ENCODE measurements at regions not wholly inside any gene's neighbourhood (a gene's known extent, or its start where the extent isn't known, plus 50 kb on each side); places are given as distances from the start of the nearest gene placed in this dataset.

DNA sequence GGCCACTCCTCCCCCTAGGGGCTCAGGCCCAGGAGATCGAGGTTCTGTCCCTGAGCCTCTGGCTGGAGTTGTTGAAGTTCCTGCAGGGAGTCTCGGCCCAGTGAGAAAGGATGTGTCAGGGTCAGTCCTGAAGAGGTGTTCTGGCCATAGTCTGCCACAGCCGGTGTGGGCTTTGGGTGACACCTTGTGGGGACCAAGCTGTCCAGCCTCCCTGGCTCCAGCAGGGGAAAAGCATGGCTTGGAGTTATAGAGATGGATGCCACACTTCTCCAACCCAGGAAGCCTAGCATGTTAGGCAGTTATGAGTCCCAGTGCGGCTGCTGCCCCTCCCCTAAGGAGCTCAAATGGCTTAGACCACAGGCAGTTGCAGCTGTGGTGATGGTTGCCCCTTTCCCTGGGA lies 945.6 kb upstream of the GBE1 start:
- H3K4me2 ChIP-seq (ENCODE audit: insufficient read depth, low read length) = no peak overlapping the region
- no peak overlapping the region for H3K4me3 ChIP-seq
- intact Hi-C loops (cut with micrococcal nuclease) = no loop called here
- in situ Hi-C loops (cut with MboI) = no loop called here
- H3K4me1 ChIP-seq (replicated peaks in 1 of 2; ENCODE audit: control insufficient read depth in 2 of 2, insufficient read depth in 2 of 2, low read length in 2 of 2) = no peaks in the 10 kb centered on the region
- H2AFZ ChIP-seq (ENCODE audit: low read depth, low read length) = no peak overlapping the region
- FAIRE-seq = no peak
- ChIA-PET CTCF (ENCODE audit: low intra/inter-chr PET ratio) (no interaction called here), POLR2A (no interaction called here)
- no peaks in the 10 kb centered on the region for H3K36me3 ChIP-seq (ENCODE audit: control insufficient read depth, insufficient read depth, low read length)
- TF ChIP-seq ZNF507 (tag; conservative IDR thresholded peaks at IDR 0.05) (no peak), ATF1 (CRISPR knock-in tag; IDR thresholded peaks at IDR 0.05) (no peak), ATF1 (tag; IDR thresholded peaks at IDR 0.05) (no peak), ZBTB7A (IDR thresholded peaks at IDR 0.05; ENCODE audit: borderline replicate concordance, control insufficient read depth, low read depth, low read length) (no peak), ZNF778 (CRISPR knock-in tag; IDR thresholded peaks at IDR 0.05) (no peak), MAFF (IDR thresholded peaks at IDR 0.05; ENCODE audit: low read length) (no peak), ZNF785 (CRISPR knock-in tag; IDR thresholded peaks at IDR 0.05) (no peak), KDM5B (IDR thresholded peaks at IDR 0.05; ENCODE audit: insufficient replicate concordance, low read depth, low read length) (no peak)
- TF ChIP-seq, protein P1, sequence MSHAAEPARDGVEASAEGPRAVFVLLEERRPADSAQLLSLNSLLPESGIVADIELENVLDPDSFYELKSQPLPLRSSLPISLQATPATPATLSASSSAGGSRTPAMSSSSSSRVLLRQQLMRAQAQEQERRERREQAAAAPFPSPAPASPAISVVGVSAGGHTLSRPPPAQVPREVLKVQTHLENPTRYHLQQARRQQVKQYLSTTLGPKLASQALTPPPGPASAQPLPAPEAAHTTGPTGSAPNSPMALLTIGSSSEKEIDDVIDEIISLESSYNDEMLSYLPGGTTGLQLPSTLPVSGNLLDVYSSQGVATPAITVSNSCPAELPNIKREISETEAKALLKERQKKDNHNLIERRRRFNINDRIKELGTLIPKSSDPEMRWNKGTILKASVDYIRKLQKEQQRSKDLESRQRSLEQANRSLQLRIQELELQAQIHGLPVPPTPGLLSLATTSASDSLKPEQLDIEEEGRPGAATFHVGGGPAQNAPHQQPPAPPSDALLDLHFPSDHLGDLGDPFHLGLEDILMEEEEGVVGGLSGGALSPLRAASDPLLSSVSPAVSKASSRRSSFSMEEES (CRISPR knock-in tag; IDR thresholded peaks at IDR 0.05) = no peak
- TF ChIP-seq, protein P2, sequence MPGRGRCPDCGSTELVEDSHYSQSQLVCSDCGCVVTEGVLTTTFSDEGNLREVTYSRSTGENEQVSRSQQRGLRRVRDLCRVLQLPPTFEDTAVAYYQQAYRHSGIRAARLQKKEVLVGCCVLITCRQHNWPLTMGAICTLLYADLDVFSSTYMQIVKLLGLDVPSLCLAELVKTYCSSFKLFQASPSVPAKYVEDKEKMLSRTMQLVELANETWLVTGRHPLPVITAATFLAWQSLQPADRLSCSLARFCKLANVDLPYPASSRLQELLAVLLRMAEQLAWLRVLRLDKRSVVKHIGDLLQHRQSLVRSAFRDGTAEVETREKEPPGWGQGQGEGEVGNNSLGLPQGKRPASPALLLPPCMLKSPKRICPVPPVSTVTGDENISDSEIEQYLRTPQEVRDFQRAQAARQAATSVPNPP (IDR thresholded peaks at IDR 0.05; ENCODE audit: borderline replicate concordance, insufficient read depth, insufficient read length) = no peak
- TF ChIP-seq, protein P3, sequence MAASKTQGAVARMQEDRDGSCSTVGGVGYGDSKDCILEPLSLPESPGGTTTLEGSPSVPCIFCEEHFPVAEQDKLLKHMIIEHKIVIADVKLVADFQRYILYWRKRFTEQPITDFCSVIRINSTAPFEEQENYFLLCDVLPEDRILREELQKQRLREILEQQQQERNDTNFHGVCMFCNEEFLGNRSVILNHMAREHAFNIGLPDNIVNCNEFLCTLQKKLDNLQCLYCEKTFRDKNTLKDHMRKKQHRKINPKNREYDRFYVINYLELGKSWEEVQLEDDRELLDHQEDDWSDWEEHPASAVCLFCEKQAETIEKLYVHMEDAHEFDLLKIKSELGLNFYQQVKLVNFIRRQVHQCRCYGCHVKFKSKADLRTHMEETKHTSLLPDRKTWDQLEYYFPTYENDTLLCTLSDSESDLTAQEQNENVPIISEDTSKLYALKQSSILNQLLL (CRISPR knock-in tag; IDR thresholded peaks at IDR 0.05; ENCODE audit: borderline replicate concordance) = no peak
- TF ChIP-seq, protein P4, sequence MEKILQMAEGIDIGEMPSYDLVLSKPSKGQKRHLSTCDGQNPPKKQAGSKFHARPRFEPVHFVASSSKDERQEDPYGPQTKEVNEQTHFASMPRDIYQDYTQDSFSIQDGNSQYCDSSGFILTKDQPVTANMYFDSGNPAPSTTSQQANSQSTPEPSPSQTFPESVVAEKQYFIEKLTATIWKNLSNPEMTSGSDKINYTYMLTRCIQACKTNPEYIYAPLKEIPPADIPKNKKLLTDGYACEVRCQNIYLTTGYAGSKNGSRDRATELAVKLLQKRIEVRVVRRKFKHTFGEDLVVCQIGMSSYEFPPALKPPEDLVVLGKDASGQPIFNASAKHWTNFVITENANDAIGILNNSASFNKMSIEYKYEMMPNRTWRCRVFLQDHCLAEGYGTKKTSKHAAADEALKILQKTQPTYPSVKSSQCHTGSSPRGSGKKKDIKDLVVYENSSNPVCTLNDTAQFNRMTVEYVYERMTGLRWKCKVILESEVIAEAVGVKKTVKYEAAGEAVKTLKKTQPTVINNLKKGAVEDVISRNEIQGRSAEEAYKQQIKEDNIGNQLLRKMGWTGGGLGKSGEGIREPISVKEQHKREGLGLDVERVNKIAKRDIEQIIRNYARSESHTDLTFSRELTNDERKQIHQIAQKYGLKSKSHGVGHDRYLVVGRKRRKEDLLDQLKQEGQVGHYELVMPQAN (IDR thresholded peaks at IDR 0.05; ENCODE audit: borderline replicate concordance) = no peak
- no peak for ATAC-seq
- no TSS peak for BruUV-seq (replicated peaks)
- no peaks in the 10 kb centered on the region for H3K27me3 ChIP-seq (ENCODE audit: control insufficient read depth in 2 of 2, insufficient read depth in 2 of 2, low read length in 2 of 2)
- H3K9me1 ChIP-seq (ENCODE audit: control insufficient read depth, insufficient read depth, low read length) = no peaks in the 10 kb centered on the region
- 0% methylated on average over 4 of the region's 4 CpGs for WGBS (ENCODE audit: insufficient coverage, low coverage, missing lambda C conversion rate)
- DNase-seq (ENCODE audit: extremely low read depth in 1 of 4, low spot score in 3 of 4) = no peak
- no peaks in the 10 kb centered on the region for H3K79me2 ChIP-seq (ENCODE audit: control insufficient read depth, insufficient read depth, low read length)
- H4K20me1 ChIP-seq (replicated peaks; ENCODE audit: control insufficient read depth, insufficient read depth, low read length) = no peaks in the 10 kb centered on the region
- H3K9me3 ChIP-seq (replicated peaks; ENCODE audit: control insufficient read depth, insufficient read depth, low read depth, low read length) = no peaks in the 10 kb centered on the region
- no peak overlapping the region for H3K27ac ChIP-seq (ENCODE audit: extremely low read depth, low read depth, low read length)
- no peak overlapping the region for H3K9ac ChIP-seq (ENCODE audit: insufficient read depth in 1 of 2, low read depth in 2 of 2, low read length in 2 of 2)
